GM21825 (cell line): ENCODE measurements at regions not wholly inside any gene's neighbourhood (a gene's known extent, or its start where the extent isn't known, plus 50 kb on each side); places are given as distances from the start of the nearest gene placed in this dataset.

ENCODE experiments used
- ATAC-seq: cut with Tn5 transposase; IDR thresholded peaks from one replicate; pipeline ENCODE4 v1.9.1; 2021; ENCODE audit warnings: mild to moderate bottlenecking, moderate library complexity; ENCODE audit not compliant: unreplicated experiment

DNA sequence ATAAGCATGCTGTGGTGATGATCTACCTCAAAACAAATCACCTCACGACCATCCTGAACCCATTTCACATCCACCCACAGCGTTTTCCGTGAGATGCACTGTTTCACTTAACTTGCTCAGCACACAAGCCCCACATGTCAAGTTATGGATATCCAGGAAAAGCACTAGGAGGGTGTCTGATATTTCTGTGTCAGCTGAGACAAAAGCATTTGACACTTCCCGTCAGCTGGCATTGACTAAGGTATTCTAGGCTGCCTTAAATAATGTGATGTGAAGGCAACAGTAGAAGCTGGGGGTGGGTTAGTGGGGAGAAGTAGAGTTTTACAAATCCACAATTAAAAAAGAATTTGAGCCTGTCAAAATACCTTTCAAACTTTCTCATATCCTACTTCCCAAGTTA, 68.7 kb upstream of the MDFIC start:
- no peak for ATAC-seq

DNA sequence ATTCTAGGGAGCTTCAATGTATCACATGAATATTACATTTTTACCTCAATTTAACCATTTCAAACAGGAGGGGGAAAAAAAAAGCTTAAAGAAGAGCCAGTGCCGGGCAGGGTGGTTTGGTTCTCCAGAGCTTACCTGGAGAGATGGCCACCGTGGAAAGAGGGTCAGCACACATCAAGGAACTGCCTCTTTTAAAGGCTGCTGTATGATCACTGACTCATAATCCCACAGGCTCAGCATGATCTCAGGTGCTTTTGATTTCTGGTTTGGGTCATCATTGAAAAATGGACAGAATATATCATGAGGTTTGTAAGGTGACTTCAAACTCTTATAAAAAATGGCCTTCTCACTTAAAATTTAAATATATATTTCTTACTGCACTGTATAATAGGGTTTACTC, 67.5 kb upstream of the MDFIC start:
- ATAC-seq = no peak

DNA sequence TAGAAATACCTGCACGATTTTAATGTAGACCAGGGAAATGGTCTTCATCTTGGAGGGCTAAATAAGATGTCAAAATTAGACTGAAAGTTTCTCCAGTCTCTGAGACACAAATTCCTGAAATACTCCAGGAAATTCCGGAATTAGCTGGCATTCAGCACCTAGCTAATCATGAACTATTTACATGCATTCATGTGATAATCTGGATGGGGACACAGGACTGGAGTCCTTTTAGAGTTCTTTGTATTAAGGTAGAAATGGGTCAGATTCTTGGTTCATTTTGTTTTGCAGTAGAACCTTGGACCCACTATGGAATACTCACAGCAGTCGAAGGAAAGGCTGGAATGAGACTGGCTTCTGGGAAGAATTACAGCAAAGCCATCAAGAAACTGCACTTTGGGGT, 65.3 kb upstream of the MDFIC start:
- no peak for ATAC-seq

DNA sequence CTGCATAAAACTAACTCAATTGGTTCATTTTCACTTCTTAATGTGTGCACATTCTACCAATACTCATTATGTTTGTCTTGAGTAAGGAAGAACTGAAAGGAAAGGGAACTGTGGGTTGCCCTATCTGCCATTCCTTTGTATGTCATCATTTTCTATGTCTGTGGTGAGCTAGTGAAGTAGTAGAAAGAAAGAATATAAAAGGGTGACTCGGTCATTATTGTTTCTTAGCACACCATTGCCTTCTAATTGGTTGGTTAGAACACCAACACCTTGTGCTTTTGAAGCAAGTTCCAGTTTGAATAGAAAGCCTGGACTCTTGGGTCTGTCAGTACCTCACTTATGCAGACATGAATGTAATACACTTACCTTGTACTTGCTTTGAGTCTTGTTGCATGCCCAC, 64.3 kb upstream of the MDFIC start:
- no peak for ATAC-seq

DNA sequence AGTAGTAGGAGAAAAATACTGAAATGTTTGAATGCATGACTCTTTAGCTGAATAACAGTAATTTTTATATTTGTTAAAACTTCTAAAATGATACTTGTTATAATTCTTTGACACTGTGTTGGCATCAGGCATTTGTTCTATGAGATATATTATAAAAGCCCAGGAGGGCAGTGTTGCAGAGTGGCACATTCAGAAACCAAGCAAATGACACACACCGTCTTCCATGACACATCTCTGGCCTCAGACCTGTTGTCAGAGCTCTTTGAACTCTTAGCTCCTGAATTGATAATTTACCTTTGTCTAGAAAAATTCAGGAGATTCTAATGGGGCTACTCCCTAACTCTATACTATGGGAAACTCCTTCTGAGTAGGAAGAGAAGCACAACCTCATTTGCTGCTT, 62.4 kb upstream of the MDFIC start:
- no peak for ATAC-seq

DNA sequence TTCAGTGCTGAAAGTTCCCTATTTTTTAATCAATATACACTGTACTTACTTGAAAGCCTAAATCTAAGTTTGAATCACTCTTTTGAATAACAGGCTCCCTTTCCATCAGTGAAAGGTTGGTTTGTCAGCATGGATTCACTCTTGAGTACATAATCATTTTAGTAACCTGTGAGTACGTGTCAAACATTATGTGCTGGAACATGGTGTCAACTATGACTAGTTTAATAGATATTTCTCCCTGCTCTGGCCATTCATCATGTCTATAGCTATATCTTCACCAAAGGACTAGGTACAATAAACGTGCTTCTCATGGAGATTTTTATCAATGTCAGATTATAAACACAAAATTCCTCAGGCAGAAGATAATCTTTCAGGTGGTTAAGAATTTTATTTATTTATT, 61.7 kb upstream of the MDFIC start:
- no peak for ATAC-seq

DNA sequence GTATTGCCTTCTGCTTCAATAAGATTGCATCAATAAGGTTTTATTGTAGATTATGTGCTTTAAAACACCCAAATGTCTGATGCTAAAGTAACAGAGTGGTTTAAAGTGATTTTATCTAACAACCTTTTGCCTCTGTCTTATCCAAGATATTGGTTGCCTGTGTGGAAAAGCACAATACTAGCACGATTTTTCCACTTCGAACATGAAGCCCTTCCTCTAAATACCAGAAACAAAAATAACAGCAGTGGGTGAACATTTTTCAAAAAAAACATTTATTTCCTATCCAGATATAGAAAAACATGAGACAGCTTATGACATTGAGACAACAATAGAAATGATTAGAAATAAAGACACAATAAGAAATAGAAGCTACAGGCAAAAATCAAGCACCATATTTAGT, 59.5 kb upstream of the MDFIC start:
- no peak for ATAC-seq

DNA sequence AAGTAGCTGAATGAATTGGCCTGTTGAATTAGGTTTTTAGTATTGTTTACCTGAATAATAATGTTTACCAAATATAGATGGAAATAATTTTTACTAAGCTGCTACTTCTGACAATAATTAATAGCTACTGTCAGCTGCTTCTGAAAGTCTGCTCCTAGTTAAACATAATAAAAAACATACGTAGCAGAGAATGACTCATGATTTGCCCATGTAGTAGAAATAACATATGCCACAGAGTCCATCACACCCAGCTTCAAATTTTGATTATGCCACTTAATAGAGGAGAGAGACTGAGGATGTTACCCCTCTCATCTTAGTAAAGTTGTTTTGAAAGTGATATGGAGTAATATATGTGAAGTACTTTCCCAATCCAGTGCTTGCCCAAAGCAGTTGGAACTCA, 57.6 kb upstream of the MDFIC start:
- ATAC-seq = no peak

DNA sequence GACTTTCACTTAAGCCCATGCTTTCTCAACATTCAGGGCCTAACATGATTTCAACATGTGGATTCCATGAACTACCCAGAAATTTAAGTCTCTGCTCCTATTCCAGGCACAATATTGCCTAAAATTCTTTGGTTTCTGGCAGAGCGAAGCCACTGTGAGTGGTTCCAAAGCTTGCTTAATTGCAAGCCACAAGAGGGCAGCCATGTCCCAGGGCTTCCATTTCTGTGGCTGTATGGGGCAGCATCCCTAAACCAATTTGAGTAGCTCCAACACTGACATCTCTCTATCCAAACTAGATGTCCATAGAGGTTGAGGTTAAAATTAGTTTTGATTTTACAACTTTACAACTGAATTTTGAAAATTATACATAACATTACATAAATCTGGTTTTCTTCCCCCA, 56.3 kb upstream of the MDFIC start:
- ATAC-seq = peak; percentile 89
